BE2C (cell line): ENCODE measurements at regions not wholly inside any gene's neighbourhood (a gene's known extent, or its start where the extent isn't known, plus 50 kb on each side); places are given as distances from the start of the nearest gene placed in this dataset.

Source experiments
- DNase-seq: peaks from one replicate; pipeline ENCODE4 v3.0.0-alpha.2; 2020
- H3K27me3 ChIP-seq: fragments of 250-450 bp; sonication (Bioruptor Pico); 2 replicates; pipeline ENCODE4 v1.5.1; 2020; ENCODE audit warnings: mild to moderate bottlenecking
- H3K36me3 ChIP-seq: fragments of 250-450 bp; sonication (Bioruptor Pico); 2 replicates; pipeline ENCODE4 v1.5.1; 2020; ENCODE audit warnings: mild to moderate bottlenecking
- H3K4me1 ChIP-seq: fragments of 250-450 bp; sonication (Bioruptor Pico); 2 replicates; pipeline ENCODE4 v1.5.1; 2020
- H3K4me3 ChIP-seq: 2 replicates; pipeline ENCODE4 v1.5.1; 2011; ENCODE audit warnings: low read depth, low read length
- H3K9me3 ChIP-seq: fragments of 250-450 bp; sonication (Bioruptor Pico); 2 replicates; pipeline ENCODE4 v1.5.1; 2020
- TF ChIP-seq, protein P1 (sequence below): IDR thresholded peaks from 2 replicates; pipeline ENCODE4 v1.5.1; 2012; ENCODE audit warnings: mild to moderate bottlenecking, low read depth, low read length

DNA sequence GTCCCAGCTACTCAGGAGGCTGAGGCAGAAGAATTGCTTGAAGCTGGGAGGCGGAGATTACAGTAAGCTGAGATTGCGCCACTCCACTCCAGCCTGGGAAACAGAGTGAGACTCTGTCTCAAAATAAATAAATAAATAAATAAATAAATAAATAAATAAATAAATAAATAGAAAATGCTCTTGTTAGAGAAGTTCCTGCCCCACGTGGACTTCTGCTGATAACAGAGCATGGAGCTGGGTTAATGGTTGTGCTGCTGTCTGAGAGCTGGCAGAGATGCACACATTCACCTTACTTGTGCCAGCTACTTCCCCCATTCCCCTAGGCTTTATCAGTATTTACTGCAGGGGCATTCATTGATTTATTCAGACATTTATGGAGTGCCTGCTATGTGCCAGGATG is 155.2 kb upstream of the KCNG1 start:
- Histone ChIP-seq H3K9me3 (no peaks in the 10 kb centered on the region), H3K36me3 (no peaks in the 10 kb centered on the region), H3K4me1 (peaks cover 5% of the 10 kb centered on the region; the same call in 1 of the 2 replicates), H3K4me3 (no peak overlapping the region), H3K27me3 (peaks cover 3% of the 10 kb centered on the region; the same call in 1 of the 2 replicates)
- TF ChIP-seq, protein P1, sequence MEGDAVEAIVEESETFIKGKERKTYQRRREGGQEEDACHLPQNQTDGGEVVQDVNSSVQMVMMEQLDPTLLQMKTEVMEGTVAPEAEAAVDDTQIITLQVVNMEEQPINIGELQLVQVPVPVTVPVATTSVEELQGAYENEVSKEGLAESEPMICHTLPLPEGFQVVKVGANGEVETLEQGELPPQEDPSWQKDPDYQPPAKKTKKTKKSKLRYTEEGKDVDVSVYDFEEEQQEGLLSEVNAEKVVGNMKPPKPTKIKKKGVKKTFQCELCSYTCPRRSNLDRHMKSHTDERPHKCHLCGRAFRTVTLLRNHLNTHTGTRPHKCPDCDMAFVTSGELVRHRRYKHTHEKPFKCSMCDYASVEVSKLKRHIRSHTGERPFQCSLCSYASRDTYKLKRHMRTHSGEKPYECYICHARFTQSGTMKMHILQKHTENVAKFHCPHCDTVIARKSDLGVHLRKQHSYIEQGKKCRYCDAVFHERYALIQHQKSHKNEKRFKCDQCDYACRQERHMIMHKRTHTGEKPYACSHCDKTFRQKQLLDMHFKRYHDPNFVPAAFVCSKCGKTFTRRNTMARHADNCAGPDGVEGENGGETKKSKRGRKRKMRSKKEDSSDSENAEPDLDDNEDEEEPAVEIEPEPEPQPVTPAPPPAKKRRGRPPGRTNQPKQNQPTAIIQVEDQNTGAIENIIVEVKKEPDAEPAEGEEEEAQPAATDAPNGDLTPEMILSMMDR = no peak
- DNase-seq = no peak

DNA sequence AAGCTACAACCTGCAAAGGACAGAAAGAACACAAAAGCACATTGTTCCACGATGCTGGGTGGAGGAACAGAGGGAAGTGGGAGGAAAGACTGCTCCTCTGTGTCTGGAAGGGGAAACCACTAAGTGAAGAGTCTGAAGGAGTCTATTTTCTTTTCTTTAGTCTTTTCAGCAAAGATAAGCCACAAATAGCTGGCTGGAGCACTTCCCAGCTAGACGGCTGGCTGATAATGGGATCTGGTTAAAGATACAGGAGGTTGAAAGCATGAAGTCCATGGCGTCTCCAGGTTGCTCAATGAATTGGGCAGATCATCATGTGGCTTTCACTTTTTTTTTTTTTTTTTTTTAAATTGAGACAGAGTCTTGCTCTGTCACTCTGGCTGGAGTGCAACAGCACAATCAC is 154.0 kb upstream of the KCNG1 start:
- Histone ChIP-seq H3K9me3 (no peaks in the 10 kb centered on the region), H3K36me3 (no peaks in the 10 kb centered on the region), H3K27me3 (peaks cover 3% of the 10 kb centered on the region; the same call in 1 of the 2 replicates), H3K4me3 (no peak overlapping the region), H3K4me1 (peaks cover 5% of the 10 kb centered on the region; the same call in 1 of the 2 replicates)
- DNase-seq = no peak
- TF ChIP-seq, protein P1 = no peak

DNA sequence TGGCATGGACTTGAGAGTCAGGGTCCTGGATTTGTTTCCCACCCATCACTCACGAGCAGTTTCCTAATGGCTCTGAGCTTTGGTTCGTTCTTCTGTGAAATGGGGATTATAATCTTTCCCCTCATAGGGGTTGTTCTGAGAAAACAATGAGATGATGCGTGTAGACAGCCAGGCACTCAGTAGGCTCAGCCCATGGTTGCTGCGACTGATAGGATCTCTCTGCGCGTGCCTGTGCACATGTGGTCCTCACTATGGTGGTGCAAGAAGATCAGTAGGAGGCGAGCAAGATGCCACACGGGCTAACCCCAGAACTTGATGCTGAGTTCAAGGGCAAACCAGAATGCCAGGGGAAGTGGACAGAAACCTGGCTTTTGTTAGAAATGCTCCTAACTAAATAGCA is 153.5 kb upstream of the KCNG1 start:
- no peaks in the 10 kb centered on the region for H3K9me3 ChIP-seq

DNA sequence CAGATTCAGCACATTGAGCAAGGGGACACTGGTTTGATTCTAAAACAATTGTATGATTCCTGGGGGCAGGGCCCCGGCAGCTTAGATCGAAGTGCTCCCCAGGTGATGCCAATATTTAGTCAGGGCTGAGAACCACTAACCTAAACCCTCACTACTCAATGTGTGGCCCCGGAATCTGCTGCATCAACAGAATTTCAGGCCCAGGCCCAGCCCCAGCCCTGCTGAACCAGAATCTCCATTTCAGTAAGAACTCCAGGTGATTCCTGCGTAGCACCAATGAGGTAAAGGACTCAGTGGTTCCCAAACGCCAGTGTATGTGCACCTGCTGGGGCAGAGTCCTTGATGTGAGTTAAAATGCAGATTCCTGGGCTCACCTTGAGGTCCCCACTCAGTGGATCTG is 152.8 kb upstream of the KCNG1 start:
- TF ChIP-seq, protein P1 = no peak
- Histone ChIP-seq H3K36me3 (no peaks in the 10 kb centered on the region), H3K27me3 (peaks cover 3% of the 10 kb centered on the region; the same call in 1 of the 2 replicates), H3K4me1 (peaks cover 5% of the 10 kb centered on the region; the same call in 1 of the 2 replicates), H3K4me3 (no peak overlapping the region), H3K9me3 (no peaks in the 10 kb centered on the region)
- no peak for DNase-seq

More for the DNA sequence above, 153.5 kb upstream of the KCNG1 start:
- TF ChIP-seq, protein P1 = no peak
- Histone ChIP-seq H3K27me3 (peaks cover 3% of the 10 kb centered on the region; the same call in 1 of the 2 replicates), H3K4me1 (peaks cover 5% of the 10 kb centered on the region; the same call in 1 of the 2 replicates), H3K4me3 (no peak overlapping the region), H3K36me3 (no peaks in the 10 kb centered on the region)
- no peak for DNase-seq

DNA sequence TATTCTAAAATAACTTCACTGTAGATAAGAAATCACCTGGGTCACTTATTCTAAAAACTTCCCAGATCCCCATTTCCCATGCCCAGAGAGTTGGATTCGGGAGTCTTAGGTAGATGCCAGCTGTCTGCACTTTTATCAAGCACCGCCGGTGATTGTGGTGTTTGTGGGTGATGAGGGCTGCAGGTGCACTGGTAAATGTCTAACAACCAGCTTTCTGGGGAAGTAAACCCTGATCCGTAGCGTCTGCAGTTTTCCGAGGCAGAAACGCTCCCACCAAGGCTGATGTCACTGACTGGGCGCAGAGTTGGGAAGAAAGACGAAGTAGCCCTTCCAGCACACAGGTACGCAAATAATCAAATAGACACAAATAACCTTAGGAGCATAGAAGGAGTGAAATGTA is 152.2 kb upstream of the KCNG1 start:
- H3K36me3 ChIP-seq = no peaks in the 10 kb centered on the region
- peaks cover 5% of the 10 kb centered on the region; the same call in 1 of the 2 replicates for H3K4me1 ChIP-seq
- no peaks in the 10 kb centered on the region for H3K9me3 ChIP-seq
- TF ChIP-seq, protein P1 = no peak
- no peak overlapping the region for H3K4me3 ChIP-seq
- H3K27me3 ChIP-seq = peaks cover 3% of the 10 kb centered on the region; the same call in 1 of the 2 replicates
- DNase-seq = no peak

DNA sequence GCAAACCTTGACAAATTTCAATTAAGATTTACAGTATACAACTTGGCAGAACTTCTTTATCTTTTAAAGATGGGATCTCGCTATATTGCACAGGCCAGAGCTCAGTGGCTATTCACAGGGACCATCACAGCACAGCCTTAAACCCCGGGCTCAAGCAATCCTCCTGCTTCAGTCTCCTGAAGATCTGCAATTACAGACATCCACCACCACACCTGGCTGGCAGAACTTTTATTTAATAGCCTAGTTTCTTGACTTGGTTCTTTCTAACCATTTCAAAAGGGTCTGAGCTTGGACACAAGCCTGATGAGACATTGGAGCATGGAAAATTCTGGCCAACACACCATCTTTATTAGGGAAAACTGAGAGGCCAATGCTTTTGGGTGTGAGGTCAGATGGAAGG is 151.6 kb upstream of the KCNG1 start:
- DNase-seq = no peak
- no peak overlapping the region for H3K4me3 ChIP-seq
- peaks cover 3% of the 10 kb centered on the region; the same call in 1 of the 2 replicates for H3K27me3 ChIP-seq
- TF ChIP-seq, protein P1 = no peak
- H3K4me1 ChIP-seq = peaks cover 5% of the 10 kb centered on the region; the same call in 1 of the 2 replicates
- no peaks in the 10 kb centered on the region for H3K9me3 ChIP-seq
- H3K36me3 ChIP-seq = no peaks in the 10 kb centered on the region
